Activated naive CD4-positive, alpha-beta T cell treated with anti-CD3 and anti-CD28 coated beads for 36 hours (primary cell): ENCODE measurements at regions not wholly inside any gene's neighbourhood (a gene's known extent, or its start where the extent isn't known, plus 50 kb on each side); places are given as distances from the start of the nearest gene placed in this dataset.
"Not testable (repeated sequence)": the region's sequence is repeated elsewhere in the genome, so short reads cannot be mapped to it uniquely, and the experiment has no call there.

ENCODE experiments used
- CTCF ChIA-PET: fragments of 350-600 bp; sonication (Branson Sonifier 250); formaldehyde crosslinking; loops from one replicate; lab custom pipeline; 2021; ENCODE audit warnings: antibody characterized with exemption; lab: Charles Lee
- DNase-seq: peaks from one replicate; pipeline ENCODE4 v3.0.0-alpha.2; 2020
- H3K27ac Mint-ChIP-seq: one replicate; pipeline ENCODE4 v1.8.0; 2021; ENCODE audit warnings: mild to moderate bottlenecking, mixed read lengths
- H3K27me3 Mint-ChIP-seq: one replicate; pipeline ENCODE4 v1.8.0; 2021; ENCODE audit warnings: low read depth, mixed read lengths
- H3K36me3 Mint-ChIP-seq: one replicate; pipeline ENCODE4 v1.8.0; 2021; ENCODE audit warnings: low read depth, mixed read lengths
- H3K4me1 Mint-ChIP-seq: one replicate; pipeline ENCODE4 v1.8.0; 2021; ENCODE audit warnings: low read depth, mixed read lengths
- H3K4me3 Mint-ChIP-seq: one replicate; pipeline ENCODE4 v1.8.0; 2021; ENCODE audit warnings: mild to moderate bottlenecking, moderate library complexity, mixed read lengths
- H3K9me3 Mint-ChIP-seq: one replicate; pipeline ENCODE4 v1.8.0; 2021; ENCODE audit warnings: mixed read lengths
- intact Hi-C: fragments of 100-400 bp; cut with micrococcal nuclease; formaldehyde crosslinking; loops from one replicate; pipeline ENCODE4 v1.15.1; 2023

DNA sequence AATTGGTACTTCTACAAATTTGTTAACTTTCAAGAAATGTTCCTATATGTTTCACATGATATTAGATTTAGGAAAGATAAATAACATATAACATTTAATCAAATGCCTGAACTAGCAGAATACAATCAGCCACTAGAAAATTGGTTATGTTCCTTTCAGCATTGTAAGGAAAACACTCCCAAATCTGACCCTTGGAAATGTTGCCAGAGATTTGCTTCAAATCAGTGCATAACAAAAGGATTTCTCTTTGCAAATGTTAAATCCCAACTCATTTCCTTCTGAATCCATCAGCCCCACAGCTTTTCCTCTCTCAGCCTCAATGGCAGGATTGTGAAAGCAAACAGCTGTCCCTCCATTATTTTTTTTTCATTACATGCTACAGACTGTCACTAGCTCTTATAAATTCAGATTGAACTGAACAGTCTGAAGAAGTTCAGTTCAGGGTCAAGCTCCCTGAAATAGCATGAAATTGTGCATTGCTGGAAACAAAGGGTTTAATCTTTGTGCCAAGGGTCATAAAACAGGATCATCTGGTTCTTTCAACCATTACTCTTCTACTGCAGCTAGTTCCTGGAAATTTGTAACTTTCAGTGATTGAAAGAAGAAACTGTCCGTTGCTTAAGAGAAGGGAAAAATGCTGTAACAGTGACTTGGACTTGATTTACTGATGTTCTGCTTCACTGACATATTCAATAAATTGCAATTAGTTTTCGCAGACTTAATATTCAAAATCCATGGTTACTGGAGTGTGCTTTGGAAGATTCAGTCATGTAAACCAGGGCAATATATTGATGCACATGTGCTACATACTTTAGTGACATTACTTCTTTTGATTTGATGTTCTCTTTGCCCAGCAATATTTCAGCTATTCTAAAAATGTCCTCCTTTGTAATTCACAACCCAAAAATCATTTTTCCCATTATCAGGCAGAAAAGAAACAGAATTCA lies 246.4 kb downstream of the RPL10L start:
- Mint-ChIP-seq H3K27me3 (no peaks in the 10 kb centered on the region), H3K4me1 (no peaks in the 10 kb centered on the region), H3K27ac (no peak overlapping the region), H3K4me3 (no peak overlapping the region), H3K36me3 (no peaks in the 10 kb centered on the region), H3K9me3 (peaks cover 4% of the 10 kb centered on the region)
- CTCF ChIA-PET, result no interaction called here
- no peak for DNase-seq
- intact Hi-C loops, result no loop called here

DNA sequence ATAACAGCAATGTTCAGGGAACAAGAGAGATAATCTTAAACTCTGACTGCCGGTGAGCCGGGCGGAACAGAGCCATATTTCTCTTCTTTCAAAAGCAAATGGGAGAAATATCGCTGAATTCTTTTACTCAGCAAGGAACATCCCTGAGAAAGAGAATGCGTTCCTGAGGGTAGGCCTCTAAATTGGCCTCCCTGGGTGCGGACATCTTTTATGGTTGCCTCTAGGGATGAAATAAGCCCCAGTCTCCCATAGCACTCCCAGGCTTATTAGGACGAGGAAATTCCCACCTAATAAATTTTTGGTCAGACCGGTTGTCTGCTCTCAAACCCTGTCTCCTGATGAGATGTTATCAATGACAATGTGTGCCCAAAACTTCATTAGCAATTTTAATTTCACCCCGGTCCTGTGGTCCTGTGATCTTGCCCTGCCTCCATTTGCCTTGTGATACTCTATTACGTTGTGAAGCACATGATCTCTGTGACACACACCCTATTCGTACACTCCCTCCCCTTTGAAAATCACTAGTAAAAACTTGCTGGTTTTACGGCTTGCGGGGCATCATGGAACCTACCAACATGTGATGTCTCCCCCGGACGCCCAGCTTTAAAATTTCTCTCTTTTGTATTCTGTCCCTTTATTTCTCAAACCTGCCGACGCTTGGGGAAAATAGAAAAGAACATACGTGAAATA lies 249.4 kb downstream of the RPL10L start:
- CTCF ChIA-PET, H3K4me3 Mint-ChIP-seq, DNase-seq, H3K36me3 Mint-ChIP-seq, H3K9me3 Mint-ChIP-seq, intact Hi-C loops, H3K27me3 Mint-ChIP-seq, H3K4me1 Mint-ChIP-seq, H3K27ac Mint-ChIP-seq: not testable (repeated sequence)

DNA sequence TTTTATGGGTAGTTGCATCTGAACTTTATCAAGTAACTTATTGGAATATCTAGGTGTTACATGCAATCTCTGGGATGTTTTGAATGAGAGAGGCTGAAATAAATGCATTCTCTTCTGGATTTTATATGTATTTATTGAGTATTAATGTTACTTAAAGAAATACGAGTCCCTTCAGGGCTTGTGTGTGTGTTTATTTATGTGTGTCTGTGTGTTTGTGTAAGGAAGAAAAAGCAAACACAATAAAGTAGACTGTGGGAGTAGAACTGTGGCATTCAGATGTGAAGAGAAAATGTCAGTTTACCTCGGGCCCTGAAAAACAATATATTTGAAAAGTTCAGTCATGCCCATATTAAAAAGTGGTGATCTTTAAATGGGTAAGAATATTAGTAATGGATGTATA lies 250.5 kb downstream of the RPL10L start:
- CTCF ChIA-PET, result no interaction called here
- Mint-ChIP-seq H3K27me3 (no peaks in the 10 kb centered on the region), H3K4me1 (no peaks in the 10 kb centered on the region), H3K4me3 (no peak overlapping the region), H3K36me3 (no peaks in the 10 kb centered on the region), H3K9me3 (peaks cover 8% of the 10 kb centered on the region), H3K27ac (no peak overlapping the region)
- intact Hi-C loops, result no loop called here
- no peak for DNase-seq

DNA sequence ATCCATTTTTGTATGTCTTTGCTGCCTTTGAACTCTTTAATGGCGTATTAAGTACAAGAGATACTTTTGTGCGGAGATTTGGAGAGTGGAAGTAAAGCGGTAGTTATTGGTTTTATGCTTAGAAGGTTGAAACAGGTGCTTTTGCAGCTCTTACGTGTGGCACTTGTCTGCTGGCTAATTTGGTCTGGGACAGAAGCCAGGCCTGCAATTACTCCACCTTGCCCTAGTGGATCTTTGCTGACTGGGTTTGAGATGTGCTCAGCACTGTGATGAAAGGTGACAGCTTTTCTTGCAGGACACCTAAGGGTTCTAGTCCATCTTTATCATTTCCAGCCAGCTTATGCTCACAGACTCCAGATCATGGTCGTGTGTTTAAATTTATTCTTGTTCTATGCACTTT lies 252.5 kb downstream of the RPL10L start:
- no peaks in the 10 kb centered on the region for H3K4me1 Mint-ChIP-seq
- H3K36me3 Mint-ChIP-seq, result no peaks in the 10 kb centered on the region
- H3K9me3 Mint-ChIP-seq, result peaks cover 8% of the 10 kb centered on the region
- CTCF ChIA-PET, result no interaction called here
- no peak for DNase-seq
- H3K27ac Mint-ChIP-seq, result no peak overlapping the region
- H3K4me3 Mint-ChIP-seq, result no peak overlapping the region
- intact Hi-C loops, result no loop called here
- H3K27me3 Mint-ChIP-seq, result no peaks in the 10 kb centered on the region

DNA sequence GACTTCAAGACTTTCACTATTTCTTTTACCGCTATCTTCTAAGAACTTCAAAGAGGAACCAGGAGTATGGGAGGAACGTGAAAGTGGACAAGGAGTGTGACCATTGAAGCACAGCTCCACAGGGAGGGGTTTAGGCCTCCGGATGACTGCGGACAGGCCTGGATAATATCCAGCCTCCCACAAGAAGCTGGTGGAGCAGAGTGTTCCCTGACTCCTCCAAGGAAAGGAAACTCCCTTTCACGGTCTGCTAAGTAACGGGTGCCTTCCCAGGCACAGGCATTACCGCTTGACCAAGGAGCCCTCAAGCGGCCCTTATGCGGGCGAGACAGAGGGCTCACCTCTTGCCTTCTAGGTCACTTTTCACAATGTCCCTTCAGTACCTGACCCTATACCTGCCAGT lies 267.0 kb downstream of the RPL10L start:
- DNase-seq, result no peak
- Mint-ChIP-seq H3K36me3 (no peaks in the 10 kb centered on the region), H3K9me3 (no peaks in the 10 kb centered on the region), H3K27me3 (no peaks in the 10 kb centered on the region), H3K4me3 (no peak overlapping the region), H3K4me1 (no peaks in the 10 kb centered on the region), H3K27ac (no peak overlapping the region)
- intact Hi-C loops, result no loop called here
- CTCF ChIA-PET, result no interaction called here

DNA sequence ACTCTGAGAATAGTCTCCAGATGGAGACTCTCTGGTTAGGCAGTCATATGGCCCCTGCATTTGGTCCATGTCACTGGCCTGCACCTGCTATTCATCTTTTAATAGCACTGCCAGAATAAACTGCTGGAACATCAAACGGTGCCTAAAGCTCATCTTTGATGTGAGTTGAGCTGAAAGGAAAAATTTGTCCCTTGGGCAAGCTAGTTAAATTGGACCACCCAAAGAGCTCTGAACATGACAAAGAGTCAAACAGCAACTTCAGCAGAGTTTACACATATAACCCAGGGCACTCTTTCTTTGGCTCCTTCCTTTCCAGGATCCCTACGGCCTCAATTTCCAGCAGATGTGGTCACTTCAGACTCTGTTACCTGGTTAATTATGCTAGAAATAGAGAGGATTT lies 269.9 kb downstream of the RPL10L start:
- Mint-ChIP-seq H3K27ac (no peak overlapping the region), H3K36me3 (no peaks in the 10 kb centered on the region), H3K4me3 (no peak overlapping the region), H3K4me1 (no peaks in the 10 kb centered on the region), H3K9me3 (peaks cover 5% of the 10 kb centered on the region), H3K27me3 (no peaks in the 10 kb centered on the region)
- CTCF ChIA-PET, result no interaction called here
- intact Hi-C loops, result no loop called here
- no peak for DNase-seq

DNA sequence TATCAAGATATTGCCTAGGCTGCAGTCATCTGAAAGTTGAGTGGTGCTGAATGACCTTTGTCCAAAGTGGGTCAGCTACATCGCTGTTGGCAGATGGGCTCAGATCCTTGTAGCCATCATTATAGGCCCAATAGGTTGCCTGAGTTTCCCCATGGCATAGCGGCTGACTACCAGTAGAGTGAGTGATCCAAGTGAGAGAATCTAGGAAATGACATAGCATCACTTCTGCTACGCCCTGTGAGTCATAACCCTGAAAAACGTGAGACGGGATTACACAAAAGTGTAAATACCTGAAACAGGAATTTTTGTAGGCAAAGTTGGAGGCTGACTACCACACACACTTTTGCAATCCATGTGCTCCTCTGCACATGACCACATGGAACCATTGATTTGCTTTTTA lies 273.3 kb downstream of the RPL10L start:
- intact Hi-C loops, result no loop called here
- no peaks in the 10 kb centered on the region for H3K27me3 Mint-ChIP-seq
- H3K4me1 Mint-ChIP-seq, result no peaks in the 10 kb centered on the region
- DNase-seq, result no peak
- H3K36me3 Mint-ChIP-seq, result no peaks in the 10 kb centered on the region
- H3K4me3 Mint-ChIP-seq, result no peak overlapping the region
- peaks cover 24% of the 10 kb centered on the region for H3K9me3 Mint-ChIP-seq
- no peak overlapping the region for H3K27ac Mint-ChIP-seq
- CTCF ChIA-PET, result no interaction called here

DNA sequence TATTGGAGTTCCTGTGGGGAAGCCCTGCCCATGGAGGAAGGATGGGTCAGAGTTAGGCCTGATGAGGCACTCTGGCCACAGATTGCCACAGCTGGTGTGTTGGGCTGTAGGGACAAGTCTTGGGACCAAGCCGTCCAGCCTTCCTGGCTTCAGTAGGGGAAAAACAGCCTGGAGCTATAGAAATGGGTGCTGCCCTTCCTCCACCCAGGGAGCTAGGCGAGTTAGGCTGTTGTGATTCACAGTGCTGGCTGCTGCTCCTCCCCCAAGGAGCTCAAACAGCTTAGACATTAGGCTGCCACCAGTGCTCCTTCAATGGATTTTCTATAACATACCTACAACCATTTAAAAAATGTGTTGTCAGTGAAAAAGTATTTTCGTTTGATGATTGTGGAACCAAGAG lies 274.3 kb downstream of the RPL10L start:
- CTCF ChIA-PET, result no interaction called here
- no peaks in the 10 kb centered on the region for H3K36me3 Mint-ChIP-seq
- peaks cover 27% of the 10 kb centered on the region for H3K9me3 Mint-ChIP-seq
- no peaks in the 10 kb centered on the region for H3K27me3 Mint-ChIP-seq
- no peak overlapping the region for H3K27ac Mint-ChIP-seq
- intact Hi-C loops, result no loop called here
- DNase-seq, result no peak
- H3K4me1 Mint-ChIP-seq, result no peaks in the 10 kb centered on the region
- no peak overlapping the region for H3K4me3 Mint-ChIP-seq

DNA sequence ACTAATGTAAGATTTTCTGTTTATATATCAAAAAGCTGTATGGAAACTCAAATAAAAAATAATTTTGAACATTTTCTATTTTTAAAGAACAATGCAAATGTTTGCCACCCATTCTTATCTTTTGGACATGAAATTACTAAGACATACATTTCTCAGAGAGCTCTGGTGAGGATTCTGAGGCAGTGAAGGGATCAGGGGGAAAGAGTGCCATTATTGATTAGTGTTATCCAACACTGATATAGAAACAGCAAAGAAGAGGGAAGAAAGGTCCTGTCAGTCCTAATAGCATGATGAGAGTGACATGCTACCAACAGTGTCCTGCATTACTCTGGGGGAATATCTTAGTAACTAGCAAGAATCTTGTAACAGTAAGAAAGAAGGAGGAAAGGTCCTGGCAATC lies 282.2 kb downstream of the RPL10L start:
- H3K36me3 Mint-ChIP-seq, result no peaks in the 10 kb centered on the region
- peaks cover 19% of the 10 kb centered on the region for H3K9me3 Mint-ChIP-seq
- intact Hi-C loops, result no loop called here
- no peaks in the 10 kb centered on the region for H3K4me1 Mint-ChIP-seq
- CTCF ChIA-PET, result no interaction called here
- H3K27ac Mint-ChIP-seq, result no peak overlapping the region
- H3K27me3 Mint-ChIP-seq, result no peaks in the 10 kb centered on the region
- no peak for DNase-seq
- no peak overlapping the region for H3K4me3 Mint-ChIP-seq

DNA sequence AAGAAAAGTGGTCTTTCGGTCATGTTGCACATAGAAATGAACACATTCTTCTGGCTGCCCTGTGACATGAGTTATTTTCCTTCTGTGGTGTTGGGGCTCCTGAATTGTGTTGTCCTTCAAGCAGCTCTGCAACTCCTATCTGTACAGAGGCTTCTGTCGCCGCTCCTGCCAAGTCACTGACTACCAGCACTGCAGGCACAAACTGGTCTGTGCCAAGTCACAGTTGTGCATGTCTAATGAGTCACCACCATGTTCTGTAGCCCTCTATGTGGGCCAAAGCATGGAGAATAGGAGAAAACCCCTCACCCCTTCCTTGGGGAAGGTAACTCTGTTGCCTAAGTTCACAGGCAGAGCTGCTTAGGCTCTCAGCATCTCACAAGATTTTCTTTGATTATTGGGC lies 283.3 kb downstream of the RPL10L start:
- no peak overlapping the region for H3K27ac Mint-ChIP-seq
- no peak overlapping the region for H3K4me3 Mint-ChIP-seq
- intact Hi-C loops, result no loop called here
- CTCF ChIA-PET, result no interaction called here
- no peaks in the 10 kb centered on the region for H3K27me3 Mint-ChIP-seq
- H3K9me3 Mint-ChIP-seq, result peaks cover 10% of the 10 kb centered on the region
- H3K36me3 Mint-ChIP-seq, result no peaks in the 10 kb centered on the region
- DNase-seq, result no peak
- H3K4me1 Mint-ChIP-seq, result no peaks in the 10 kb centered on the region

DNA sequence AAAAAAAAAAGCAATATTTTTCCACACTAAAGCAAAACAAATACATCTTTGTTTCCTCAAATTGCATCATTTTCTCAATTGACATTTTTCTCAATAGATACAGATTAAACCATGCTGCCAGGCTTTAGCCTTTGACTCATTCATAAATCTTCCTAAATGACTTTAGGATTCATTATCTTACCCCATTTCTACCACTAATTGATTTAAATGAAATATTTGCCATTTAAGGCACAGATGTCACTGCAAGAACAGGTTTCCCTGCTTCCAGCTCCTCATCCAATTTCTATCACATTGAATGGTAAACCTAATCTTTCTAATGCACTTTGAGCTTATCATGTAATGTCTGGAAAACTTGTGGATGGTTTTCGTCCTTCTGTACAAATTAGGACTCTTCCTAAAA lies 298.7 kb downstream of the RPL10L start:
- DNase-seq, result no peak
- H3K4me3 Mint-ChIP-seq, result no peak overlapping the region
- no peaks in the 10 kb centered on the region for H3K36me3 Mint-ChIP-seq
- H3K4me1 Mint-ChIP-seq, result no peaks in the 10 kb centered on the region
- CTCF ChIA-PET, result no interaction called here
- intact Hi-C loops, result no loop called here
- H3K9me3 Mint-ChIP-seq, result peaks cover 3% of the 10 kb centered on the region
- no peaks in the 10 kb centered on the region for H3K27me3 Mint-ChIP-seq
- no peak overlapping the region for H3K27ac Mint-ChIP-seq

DNA sequence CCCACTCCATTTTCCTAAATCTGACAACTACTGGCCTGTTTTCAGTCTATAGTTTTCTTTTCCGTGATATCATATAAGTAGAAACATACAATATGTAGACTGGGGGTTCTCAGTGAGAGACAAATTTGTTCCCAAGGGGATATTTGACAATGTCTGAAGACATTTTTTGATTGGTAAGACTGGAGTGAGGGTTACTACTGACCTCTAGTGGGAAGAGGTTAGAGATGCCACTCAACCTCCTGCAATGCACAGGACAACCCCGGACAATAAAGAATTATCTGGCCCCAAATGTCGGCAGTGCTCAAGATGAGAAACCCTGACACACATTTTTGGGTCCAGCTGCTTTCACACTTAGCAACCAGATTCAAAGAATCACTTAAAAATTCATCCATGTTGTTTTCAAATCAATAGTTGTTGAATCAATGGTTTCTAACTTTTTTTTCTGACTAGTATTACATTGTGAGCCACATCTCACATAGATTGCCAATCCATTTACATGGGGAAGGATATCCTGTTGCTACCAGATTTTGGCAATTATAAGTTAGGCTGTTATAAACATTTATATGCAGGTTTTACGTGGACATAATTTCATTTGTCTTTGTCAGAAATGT lies 307.1 kb downstream of the RPL10L start:
- H3K36me3 Mint-ChIP-seq, result no peaks in the 10 kb centered on the region
- DNase-seq, result no peak
- CTCF ChIA-PET, result no interaction called here
- no peaks in the 10 kb centered on the region for H3K4me1 Mint-ChIP-seq
- no peak overlapping the region for H3K4me3 Mint-ChIP-seq
- H3K27ac Mint-ChIP-seq, result no peak overlapping the region
- no peaks in the 10 kb centered on the region for H3K9me3 Mint-ChIP-seq
- intact Hi-C loops, result loop anchor here (5.0 kb wide), 1 partner anchor 917 kb away; no protein-coding TSS in a partner anchor
- H3K27me3 Mint-ChIP-seq, result no peaks in the 10 kb centered on the region
